OCI-LY7 (cell line): ENCODE measurements at regions not wholly inside any gene's neighbourhood (a gene's known extent, or its start where the extent isn't known, plus 50 kb on each side); places are given as distances from the start of the nearest gene placed in this dataset.

Experiments used
- BruUV-seq: library from RNA; stranded (reverse); fragments of 400-500 nt; replicated peaks from 2 replicates; lab custom pipeline; 2021; lab: Mats Ljungman, UMichigan
- CTCF ChIA-PET: fragments of 300-600 bp; sonication (Branson Sonifier 250); formaldehyde crosslinking; loops from one replicate; lab custom pipeline; 2022; ENCODE audit warnings: antibody characterized with exemption; ENCODE audit not compliant: unreplicated experiment; lab: Charles Lee
- POLR2A ChIA-PET: fragments of 300-600 bp; sonication (Branson Sonifier 250); formaldehyde crosslinking; loops from one replicate; lab custom pipeline; 2022; ENCODE audit warnings: antibody characterized with exemption; lab: Charles Lee
- DNase-seq: peaks from one replicate; pipeline ENCODE4 v3.0.0-alpha.2; 2015; ENCODE audit warnings: low spot score
- H2AFZ ChIP-seq: fragments of 200-600 bp; sonication (generic), shearing (Covaris generic); 2 replicates; pipeline ENCODE4 v1.6.1; 2014; ENCODE audit warnings: mild to moderate bottlenecking, antibody characterized with exemption, low read length, moderate library complexity
- H3K27ac ChIP-seq: fragments of 200-600 bp; sonication (generic); 2 replicates; pipeline ENCODE4 v1.5.1; 2014; ENCODE audit warnings: mixed run types, low read depth, mild to moderate bottlenecking, moderate library complexity, low read length, inconsistent platforms; ENCODE audit not compliant: poor library complexity, severe bottlenecking
- H3K36me3 ChIP-seq: fragments of 200-600 bp; sonication (generic); 2 replicates; pipeline ENCODE4 v1.6.1; 2014; ENCODE audit warnings: mild to moderate bottlenecking, antibody characterized with exemption, low read length, moderate library complexity, mixed read lengths; ENCODE audit not compliant: insufficient read depth
- H3K4me1 ChIP-seq: fragments of 200-600 bp; sonication (generic); 2 replicates; pipeline ENCODE4 v1.5.1; 2014; ENCODE audit warnings: mild to moderate bottlenecking, low read length; ENCODE audit not compliant: insufficient read depth, poor library complexity, severe bottlenecking
- H3K4me2 ChIP-seq: fragments of 200-600 bp; sonication (generic); 2 replicates; pipeline ENCODE4 v1.6.1; 2014; ENCODE audit warnings: mild to moderate bottlenecking, low read length
- H3K4me3 ChIP-seq: fragments of 200-600 bp; sonication (generic); 2 replicates; pipeline ENCODE4 v1.5.1; 2014; ENCODE audit warnings: mild to moderate bottlenecking, low read depth, low read length; ENCODE audit not compliant: poor library complexity, severe bottlenecking
- H3K79me2 ChIP-seq: fragments of 200-600 bp; sonication (generic); 2 replicates; pipeline ENCODE4 v1.6.1; 2016; ENCODE audit warnings: low read depth, mild to moderate bottlenecking, low read length, moderate library complexity, mixed read lengths; ENCODE audit not compliant: insufficient read depth
- H3K9me2 ChIP-seq: fragments of 200-600 bp; sonication (generic); 2 replicates; pipeline ENCODE4 v1.6.1; 2016; ENCODE audit warnings: mild to moderate bottlenecking, low read length, mixed read lengths; ENCODE audit not compliant: insufficient read depth
- H3K9me3 ChIP-seq: fragments of 200-600 bp; sonication (generic); 2 replicates; pipeline ENCODE4 v1.6.1; 2014; ENCODE audit warnings: mild to moderate bottlenecking, mixed run types, low read length, mixed read lengths
- H4K20me1 ChIP-seq: fragments of 200-600 bp; sonication (generic); 2 replicates; pipeline ENCODE4 v1.6.1; 2014; ENCODE audit warnings: mild to moderate bottlenecking, antibody characterized with exemption, low read length, moderate library complexity, mixed read lengths; ENCODE audit not compliant: insufficient read depth
- CTCF ChIP-seq: fragments of 200-600 bp; sonication (generic); conservative IDR thresholded peaks from 2 replicates; pipeline ENCODE4 v1.5.1; 2014; ENCODE audit warnings: mild to moderate bottlenecking, antibody characterized with exemption, low read length, moderate library complexity, mixed read lengths
- EZH2phosphoT487 ChIP-seq: fragments of 200-600 bp; sonication (generic); IDR thresholded peaks from 2 replicates; pipeline ENCODE4 v1.6.1; 2018; ENCODE audit warnings: low read depth, borderline replicate concordance, mild to moderate bottlenecking, mixed run types, antibody characterized with exemption, low read length, moderate library complexity, mixed read lengths
- intact Hi-C: fragments of 100-400 bp; cut with micrococcal nuclease; formaldehyde crosslinking; loops from one replicate; pipeline ENCODE4 v1.10.0; 2022; ENCODE audit not compliant: unreplicated experiment

GRCh38 chr4:92163348-92163747, 140.4 kb upstream of the GRID2 start:
- Histone ChIP-seq H4K20me1 (no peaks in the 10 kb centered on the region), H3K9me2 (no peaks in the 10 kb centered on the region), H3K36me3 (no peaks in the 10 kb centered on the region), H3K4me2 (no peak overlapping the region), H3K9me3 (no peaks in the 10 kb centered on the region), H3K4me1 (no peaks in the 10 kb centered on the region), H3K27ac (no peak overlapping the region), H3K79me2 (no peaks in the 10 kb centered on the region), H3K4me3 (no peak overlapping the region), H2AFZ (no peak overlapping the region)
- BruUV-seq, result no TSS peak
- peak; percentile 14 for DNase-seq
- ChIA-PET POLR2A (no interaction called here), CTCF (no interaction called here)
- intact Hi-C loops, result loop anchor here (10.0 kb wide), 1 partner anchor 1039 kb away; no protein-coding TSS in a partner anchor
- TF ChIP-seq CTCF, result peak; percentile 71
- no peak for TF ChIP-seq EZH2phosphoT487

- no peaks in the 10 kb centered on the region for H4K20me1 ChIP-seq
- ChIA-PET CTCF (no interaction called here), POLR2A (no interaction called here)
- no TSS peak for BruUV-seq
- intact Hi-C loops, result no loop called here
- no peak for TF ChIP-seq CTCF
- no peak for TF ChIP-seq EZH2phosphoT487
- H3K9me3 ChIP-seq, result no peaks in the 10 kb centered on the region
- H3K36me3 ChIP-seq, result no peaks in the 10 kb centered on the region
- no peak overlapping the region for H2AFZ ChIP-seq
- H3K4me2 ChIP-seq, result no peak overlapping the region
- no peak overlapping the region for H3K27ac ChIP-seq
- no peaks in the 10 kb centered on the region for H3K9me2 ChIP-seq
- no peaks in the 10 kb centered on the region for H3K79me2 ChIP-seq
- H3K4me1 ChIP-seq, result no peaks in the 10 kb centered on the region
- no peak overlapping the region for H3K4me3 ChIP-seq
- no peak for DNase-seq
These were observed 133.4 kb upstream of the GRID2 start for GRCh38 chr4:92170340-92170739.

GRCh38 chr4:92172203-92172602, 131.6 kb upstream of the GRID2 start:
- ChIA-PET POLR2A (no interaction called here), CTCF (no interaction called here)
- intact Hi-C loops, result no loop called here
- H2AFZ ChIP-seq, result no peak overlapping the region
- no peaks in the 10 kb centered on the region for H3K36me3 ChIP-seq
- H3K9me2 ChIP-seq, result no peaks in the 10 kb centered on the region
- no peak for DNase-seq
- TF ChIP-seq EZH2phosphoT487 (no peak), CTCF (no peak)
- no peak overlapping the region for H3K4me3 ChIP-seq
- no peaks in the 10 kb centered on the region for H4K20me1 ChIP-seq
- no peak overlapping the region for H3K27ac ChIP-seq
- no peaks in the 10 kb centered on the region for H3K4me1 ChIP-seq
- no peak overlapping the region for H3K4me2 ChIP-seq
- H3K79me2 ChIP-seq, result no peaks in the 10 kb centered on the region
- no peaks in the 10 kb centered on the region for H3K9me3 ChIP-seq
- no TSS peak for BruUV-seq
